Islet precursor cell (in vitro differentiated cells): ENCODE measurements at regions not wholly inside any gene's neighbourhood (a gene's known extent, or its start where the extent isn't known, plus 50 kb on each side); places are given as distances from the start of the nearest gene placed in this dataset.
"Not testable (repeated sequence)": the region's sequence is repeated elsewhere in the genome, so short reads cannot be mapped to it uniquely, and the experiment has no call there.

Experiments used
- DNase-seq: peaks from one replicate; pipeline ENCODE4 v3.0.0-alpha.2; 2018

DNA sequence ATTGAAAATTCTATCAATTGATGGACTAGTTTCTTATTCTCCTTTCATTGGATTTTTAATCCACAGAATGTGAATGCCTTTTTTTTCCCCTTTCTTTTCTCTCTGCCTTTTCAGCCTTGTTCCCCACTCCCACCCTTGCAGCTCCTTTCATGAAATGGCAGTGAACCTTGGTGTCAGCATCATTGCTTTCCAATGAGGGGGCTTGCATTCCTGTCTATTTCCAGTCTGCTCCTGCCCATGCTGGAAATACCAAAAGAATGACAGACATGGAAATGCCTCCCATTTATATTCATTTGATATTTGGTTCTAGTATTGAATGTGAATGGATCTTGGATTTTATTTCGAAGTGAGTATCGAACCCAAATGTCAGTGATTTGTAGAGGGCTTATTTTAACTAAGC lies 162.7 kb upstream of the SGCD start:
- DNase-seq = no peak

DNA sequence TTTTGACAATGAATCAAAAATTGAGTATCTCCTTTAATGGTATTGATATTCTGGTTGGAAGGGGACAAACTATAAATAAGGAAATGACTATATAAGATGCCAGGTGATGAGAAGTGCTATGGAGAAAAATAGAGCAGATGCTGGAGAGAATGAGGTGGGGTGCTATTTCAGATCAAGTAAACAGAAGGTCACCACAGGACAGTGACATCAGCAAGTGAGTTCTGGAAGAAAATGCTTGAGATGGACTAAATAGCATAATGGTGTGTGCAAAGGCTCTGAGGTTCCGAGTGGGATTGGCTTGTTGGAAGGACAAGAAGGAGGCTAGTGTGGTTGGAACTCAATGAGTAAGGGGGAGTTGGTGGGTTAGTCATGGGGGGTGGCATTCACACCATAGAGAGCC lies 157.5 kb upstream of the SGCD start:
- no peak for DNase-seq

DNA sequence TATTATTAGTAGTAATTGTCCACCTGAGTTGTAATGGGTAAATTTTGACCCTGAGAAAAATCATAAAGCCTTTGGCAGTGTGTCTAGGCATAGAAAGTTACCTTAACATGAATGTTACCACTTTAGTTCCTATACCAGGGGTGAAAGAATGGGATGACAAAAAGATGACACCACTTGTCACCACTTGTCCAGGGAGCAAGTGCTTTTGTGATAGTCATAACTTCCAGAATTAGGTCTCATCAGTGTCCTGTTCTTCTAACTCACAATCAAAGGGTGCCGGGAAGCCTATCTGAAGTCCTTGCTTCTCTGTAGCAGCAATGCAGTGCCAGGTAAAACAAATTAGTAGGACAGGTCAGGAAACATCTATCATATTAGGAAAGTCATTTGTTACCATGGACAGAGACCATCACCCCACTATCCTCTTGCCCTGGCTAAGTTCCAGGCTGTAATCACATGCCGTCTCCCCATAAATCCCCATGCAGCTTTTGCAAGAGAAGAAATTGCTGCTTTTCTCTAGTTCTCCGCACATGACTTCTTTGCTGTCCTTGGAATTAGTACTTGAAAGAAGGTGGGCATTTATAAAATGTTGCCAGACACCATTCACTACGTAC lies 156.5 kb upstream of the SGCD start:
- DNase-seq = no peak

DNA sequence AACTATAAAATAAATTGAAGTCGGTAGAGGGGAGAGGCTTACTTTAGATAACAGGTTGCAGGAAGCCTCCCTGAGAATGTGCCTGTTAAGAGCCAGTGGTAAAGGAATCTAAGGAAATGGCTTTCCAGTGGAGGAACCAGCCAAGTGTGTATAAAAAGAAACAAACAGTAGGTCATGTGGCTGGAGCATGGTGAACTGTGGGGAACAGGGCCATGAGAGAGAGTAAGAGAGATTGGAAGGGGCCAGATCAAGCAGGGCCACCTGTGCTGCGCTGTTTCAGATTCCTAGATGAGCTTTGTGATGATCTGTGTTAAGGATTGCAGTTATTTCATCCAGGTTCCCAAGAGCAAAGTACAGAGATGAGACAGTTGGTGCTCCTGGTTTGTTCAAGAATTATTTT lies 152.7 kb upstream of the SGCD start:
- DNase-seq = no peak

DNA sequence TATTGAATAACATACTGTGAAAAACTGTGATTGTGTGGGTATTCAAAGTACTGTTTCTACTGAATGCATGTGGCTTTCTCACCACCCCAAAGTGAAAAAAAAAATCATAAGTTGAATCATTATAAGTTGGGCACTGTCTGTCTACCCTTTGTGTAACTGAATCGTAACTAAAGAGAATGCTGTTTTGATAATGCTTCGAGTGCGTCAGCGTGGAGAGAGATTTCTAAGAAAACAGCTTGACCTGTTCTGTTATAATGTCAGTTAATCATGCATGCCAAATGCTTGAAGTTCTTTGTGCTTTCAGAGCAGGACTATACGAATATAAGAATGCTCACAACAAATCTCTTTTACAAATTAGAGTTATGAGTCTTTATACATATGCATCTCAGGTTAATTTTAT lies 148.8 kb upstream of the SGCD start:
- DNase-seq = no peak

DNA sequence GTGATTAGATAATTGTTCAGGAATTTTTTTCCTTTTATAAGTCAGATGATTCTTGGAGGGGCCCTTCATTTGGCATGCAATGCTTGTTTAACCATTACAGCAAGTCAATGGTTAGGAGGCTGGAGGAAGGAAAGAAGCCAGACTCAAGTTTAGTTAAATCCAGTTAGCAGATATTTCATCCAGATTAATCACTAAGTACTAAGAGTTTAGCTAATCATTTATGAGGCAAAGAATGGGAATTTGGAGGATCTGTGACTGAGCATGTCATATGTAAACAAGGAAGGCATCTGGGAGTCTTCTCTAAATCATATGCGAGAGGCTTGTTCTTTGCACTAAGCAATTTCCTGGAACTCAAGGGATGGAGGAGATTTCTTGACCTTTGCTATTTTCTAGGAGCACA lies 145.3 kb upstream of the SGCD start:
- no peak for DNase-seq

DNA sequence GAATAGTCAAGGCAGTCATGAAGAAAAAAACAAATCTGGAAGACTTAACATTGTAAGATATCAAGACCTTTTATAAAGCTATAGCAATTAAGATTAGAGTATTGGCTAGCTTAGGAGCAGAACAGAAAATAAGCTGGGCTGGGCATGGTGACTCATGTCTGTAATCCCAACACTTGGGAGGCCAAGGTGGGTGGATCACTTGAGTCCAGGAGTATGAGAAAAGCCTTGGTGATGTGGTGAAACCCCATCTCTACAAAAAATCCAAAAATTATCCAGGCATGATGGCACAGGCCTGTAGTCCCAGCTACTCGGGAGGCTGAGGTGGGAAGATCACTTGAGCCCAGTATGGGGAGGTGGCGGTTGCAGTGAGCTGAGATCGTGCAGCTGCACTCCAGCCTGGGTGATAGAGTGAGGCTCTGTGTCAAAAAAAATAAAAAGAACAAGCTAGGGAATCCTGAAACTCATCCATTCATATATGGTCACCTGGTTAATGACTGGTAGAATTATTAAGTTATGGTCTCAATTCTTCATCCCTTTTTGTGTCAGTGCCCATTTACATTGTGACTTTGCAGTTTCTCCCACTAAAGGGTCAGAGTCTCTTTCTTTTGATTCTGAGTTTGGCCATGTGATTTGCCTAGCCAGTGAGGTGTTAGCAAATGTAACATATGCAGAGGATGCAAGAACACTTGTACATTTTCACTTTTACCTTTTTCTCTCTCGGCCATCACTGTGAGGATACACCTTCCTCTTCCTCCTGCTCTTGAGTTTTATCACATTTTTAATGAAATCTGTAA lies 144.6 kb upstream of the SGCD start:
- DNase-seq = no peak

DNA sequence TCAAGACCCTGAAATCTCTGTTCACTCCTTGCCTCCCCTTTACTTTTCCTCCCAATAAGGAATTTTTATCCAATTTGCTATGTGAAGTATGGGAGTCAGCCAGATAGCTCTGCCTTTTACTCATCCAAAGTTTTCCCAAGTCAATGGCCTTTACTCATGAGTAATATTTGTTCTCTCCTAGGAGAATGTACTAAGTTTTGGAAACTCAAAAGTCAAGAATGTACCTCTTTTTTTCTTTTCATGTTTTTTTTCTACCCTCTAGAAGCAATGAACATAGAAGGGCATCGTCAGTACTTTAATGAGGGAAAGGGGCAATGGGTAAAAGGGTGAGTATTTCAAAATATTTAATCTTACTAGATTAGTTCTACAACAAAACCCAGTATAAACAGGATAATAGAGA lies 140.2 kb upstream of the SGCD start:
- no peak for DNase-seq

DNA sequence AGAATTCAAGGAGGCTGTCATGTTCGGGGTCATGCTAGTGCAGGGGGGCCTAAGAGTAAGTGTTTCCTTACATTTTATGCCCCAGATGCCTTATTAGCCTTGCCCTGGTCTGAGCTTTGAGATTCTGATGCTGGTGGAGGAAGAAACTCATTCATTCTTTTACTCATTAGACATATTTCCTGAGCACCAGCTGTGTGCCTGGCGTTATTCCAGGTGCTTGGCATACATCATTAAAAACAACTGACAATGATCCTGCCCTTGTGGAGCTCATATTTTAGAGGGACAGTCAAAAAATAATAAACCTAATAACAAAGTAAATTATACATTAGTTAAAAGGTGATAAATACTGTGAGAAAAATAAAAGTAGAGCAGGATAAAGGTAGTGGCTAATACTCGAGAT lies 138.9 kb upstream of the SGCD start:
- DNase-seq = no peak

DNA sequence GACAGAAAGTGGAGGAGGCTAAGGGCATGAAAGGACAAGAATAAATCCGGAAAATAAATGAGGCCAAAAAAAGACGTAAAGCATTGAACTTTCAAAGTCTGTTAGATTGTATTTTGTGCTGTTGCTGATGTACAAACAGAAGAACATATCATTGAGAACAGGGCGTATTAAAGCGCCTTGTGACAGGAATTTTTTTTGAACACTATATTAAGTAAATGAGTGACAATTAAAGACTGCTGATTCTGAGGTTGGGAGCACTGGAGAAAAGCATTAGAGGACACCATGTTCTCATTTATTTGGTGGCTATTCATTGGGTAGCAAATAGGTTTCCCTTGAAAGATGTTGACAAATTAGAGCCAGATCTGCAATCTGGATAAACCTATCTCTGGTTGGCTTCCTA lies 137.3 kb upstream of the SGCD start:
- no peak for DNase-seq

DNA sequence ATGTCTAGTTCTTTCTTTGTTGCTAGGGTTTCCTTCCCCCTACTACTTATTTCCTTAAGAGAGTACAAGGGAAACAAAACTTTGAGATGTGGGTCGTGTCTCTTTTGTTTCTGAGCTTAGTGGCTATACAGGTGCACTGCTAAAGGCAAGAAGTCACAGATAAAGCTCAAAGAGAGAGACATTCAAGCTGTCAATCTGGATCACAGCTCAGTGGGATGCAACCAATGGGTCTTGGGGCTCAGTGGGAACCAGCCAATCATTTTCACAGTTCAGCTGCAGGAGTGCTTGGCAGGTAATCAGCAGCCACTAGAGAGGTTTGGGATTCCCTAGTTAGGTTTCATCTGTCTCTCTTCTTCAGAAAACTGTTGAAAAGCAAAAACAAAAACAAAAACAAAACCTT lies 135.4 kb upstream of the SGCD start:
- DNase-seq = no peak

DNA sequence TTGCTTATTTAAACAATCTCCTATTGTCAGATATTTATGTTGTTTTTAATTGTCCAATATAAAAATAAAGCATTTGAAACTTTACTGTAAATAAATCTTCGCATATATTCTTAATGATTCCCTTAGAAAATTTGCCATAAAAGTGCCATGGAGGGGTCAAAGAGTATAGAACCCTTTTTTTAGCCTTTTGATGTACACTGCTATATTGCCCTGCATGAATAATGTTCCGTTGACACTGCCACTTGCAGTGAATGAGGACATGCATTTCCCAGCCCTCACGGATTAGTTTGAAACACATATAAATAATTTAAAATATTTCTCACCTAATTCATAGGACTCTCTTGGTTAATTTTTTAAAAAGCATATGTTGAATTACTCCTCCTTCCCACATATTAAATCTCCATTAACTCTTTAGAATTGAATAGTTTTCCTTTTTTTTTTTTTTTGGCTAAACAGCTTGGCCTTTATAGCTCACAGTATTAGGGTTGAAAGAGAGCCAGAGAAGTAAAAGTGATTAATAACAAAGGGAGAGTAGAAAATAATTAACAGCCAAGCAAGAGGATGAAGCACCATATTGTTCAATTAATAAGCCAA lies 129.8 kb upstream of the SGCD start:
- DNase-seq = no peak

DNA sequence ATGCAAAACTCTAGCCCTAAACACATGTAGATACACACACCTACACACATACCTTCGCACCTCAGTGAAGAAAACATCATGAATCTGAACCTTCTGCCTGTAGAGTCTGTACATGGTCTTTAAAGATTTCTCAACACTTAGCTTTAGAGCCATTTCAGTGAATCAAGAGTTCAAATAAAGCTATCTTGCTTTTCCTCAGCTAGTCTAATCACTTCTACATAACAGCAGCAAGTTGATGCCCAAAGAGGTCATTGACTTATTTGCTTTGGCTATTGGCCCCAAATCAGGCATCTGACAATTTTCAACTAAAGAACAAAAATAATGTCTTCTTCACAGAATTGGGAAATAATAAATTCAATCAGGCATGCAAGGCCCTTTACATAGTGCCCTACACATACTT lies 127.9 kb upstream of the SGCD start:
- no peak for DNase-seq

DNA sequence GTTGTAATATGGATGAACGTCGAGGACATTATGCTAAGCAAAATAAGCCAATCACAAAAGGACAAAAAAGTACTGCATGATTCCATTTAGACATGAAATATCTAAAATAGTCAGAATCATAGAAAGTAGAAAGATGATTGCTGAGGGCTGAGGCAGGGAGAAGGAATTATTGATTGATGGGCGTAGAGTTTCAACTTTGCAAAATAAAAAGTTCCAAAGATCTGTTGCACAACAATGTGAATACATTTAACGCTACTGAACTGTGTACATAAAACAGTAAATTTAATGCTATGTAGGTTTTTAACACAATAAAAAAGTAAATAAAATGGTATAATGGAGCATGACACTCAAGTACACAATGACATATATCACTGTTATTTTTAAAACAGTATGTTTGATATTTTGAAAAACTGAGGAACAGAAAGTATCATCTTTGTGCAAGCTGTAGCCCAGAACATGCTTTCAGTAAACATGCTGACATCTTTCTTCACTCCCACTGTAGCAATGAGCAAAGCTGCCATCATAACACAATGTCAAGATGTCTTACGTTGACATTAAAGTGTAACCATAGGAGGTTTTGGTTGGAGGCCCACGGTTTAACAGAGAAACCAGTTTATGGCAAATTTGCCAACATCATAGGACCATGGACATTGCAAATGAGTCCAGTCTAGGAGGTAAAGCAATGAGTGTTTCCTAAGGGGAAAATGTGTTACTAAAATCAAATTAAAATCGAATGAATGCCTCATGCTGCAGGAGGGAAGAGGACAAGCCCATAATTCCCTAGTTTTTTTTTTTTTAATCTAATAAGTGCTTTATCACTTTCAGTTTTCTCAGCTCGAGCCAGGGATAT lies 125.8 kb upstream of the SGCD start:
- no peak for DNase-seq

DNA sequence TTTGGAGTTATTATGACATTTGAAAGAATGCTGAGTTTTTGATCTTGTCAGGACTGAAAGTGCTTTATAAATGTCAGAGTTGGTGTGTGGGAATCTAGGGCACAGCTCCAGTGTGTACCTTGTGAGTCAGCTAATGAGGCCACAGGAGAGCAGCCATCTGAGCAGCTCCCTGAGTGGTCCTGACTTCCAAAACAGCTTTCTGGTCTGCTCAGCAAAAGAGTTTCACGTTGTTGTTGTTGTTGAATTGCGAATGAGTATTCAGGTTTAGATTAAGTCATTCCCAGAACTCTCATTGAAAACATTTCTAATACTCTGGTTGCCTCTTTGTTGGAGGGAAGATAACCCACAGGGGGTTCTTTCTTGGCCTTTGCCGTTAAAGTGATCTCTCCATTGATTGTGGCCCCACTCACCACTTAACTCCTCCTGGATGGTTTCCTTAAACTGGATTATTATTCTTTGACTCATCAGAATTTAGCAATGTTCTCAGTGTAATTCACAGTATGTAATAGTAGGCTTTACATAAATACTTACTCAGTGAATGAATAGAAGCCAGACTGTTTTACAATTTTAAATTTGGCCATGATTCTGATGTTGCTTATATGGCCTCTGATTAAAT lies 125.1 kb upstream of the SGCD start:
- no peak for DNase-seq

DNA sequence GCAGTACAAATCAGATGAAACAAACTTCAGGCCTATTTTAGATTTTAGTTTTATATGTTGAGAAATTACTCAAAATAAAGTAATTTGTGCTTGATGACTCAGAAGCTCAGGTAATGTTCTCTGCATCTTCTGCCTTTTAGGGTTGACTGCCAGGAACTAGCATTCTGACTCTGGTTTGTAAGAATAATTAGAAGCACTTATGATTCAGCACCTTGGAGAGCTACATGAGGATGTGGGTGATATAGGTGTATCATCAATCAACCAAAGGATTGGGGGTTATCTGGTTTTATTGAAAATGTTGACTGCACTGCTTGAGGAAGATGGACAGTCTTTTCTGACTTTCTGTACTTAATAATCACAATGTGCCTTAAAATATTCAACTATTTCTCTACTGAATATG lies 118.7 kb upstream of the SGCD start:
- DNase-seq = no peak

DNA sequence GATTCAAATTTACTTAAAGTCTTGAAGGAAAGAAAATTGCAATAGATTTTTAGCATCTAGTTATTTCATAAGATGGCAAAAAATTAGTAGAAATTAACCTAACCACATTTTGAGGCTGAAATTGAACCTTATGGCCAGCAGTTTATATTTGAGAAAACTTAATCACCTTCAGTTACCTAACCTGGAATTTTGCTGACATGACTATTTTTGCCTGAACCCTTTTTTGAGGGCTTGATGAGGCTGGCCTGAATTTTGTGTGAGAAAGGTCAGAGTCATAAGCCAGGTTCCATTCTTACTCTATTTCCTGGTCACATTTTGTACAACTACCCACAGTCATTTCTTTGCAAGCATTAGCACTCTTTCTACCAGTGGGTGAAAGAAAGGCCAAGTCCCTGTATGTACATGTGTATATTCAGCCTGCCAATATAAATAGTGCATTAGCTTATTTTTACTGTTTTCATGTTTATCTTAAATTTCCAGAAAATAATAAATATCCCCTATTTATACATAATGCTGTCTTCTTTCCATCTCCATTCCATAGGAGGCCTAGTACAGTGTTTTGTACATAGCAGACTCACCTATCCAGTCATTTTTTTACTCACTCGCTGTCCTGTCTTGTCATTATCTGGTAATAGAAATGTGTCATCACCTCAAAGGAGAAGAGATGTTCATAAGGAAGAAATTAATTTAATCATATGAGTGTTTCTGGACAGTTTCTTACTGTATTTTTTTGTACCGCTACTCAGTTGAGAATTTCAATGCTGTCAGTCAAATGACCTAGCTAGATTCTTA lies 108.4 kb upstream of the SGCD start:
- DNase-seq = no peak

DNA sequence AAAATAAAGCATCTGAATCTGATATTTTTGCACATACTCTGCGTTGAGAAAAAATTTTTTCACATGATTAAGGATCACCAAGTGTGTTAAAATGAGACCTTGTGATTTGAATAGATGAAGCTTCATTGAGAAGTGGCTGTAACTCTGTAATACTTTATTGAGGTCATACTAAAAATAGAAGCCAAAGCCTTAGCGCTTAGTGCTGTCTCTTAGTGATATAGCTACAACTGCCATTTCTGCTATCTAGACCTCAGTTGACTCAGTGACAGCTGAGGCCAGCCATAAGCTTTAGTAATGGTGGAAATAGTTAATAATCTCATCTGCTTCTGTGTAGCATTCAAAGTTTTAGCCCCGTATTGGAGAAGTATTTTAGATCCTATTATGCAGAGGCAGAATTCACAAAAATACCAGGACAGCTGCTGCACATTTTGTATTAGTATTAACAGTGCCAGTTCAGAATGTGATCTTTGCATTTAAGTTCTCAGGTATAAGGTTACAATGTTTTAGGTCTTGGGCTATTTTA lies 107.4 kb upstream of the SGCD start:
- no peak for DNase-seq

DNA sequence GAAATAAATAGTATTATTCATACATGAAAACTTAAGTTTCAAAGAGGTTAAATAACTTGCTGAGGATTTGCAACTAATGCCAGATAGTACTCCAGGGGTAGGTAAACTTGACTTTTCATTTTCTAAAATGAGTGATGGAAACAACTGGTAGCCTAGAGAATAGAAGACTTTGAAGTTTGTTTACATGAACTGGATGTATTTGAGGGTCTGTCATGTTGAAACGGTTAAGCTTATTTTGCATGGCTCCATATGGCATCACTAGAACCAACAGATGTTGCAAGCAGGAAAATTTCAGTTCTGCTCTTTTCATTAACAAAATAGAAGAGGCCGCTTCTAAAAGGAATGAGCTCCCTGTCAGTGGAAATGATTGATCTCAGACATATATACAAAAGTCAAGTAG lies 105.1 kb upstream of the SGCD start:
- no peak for DNase-seq

DNA sequence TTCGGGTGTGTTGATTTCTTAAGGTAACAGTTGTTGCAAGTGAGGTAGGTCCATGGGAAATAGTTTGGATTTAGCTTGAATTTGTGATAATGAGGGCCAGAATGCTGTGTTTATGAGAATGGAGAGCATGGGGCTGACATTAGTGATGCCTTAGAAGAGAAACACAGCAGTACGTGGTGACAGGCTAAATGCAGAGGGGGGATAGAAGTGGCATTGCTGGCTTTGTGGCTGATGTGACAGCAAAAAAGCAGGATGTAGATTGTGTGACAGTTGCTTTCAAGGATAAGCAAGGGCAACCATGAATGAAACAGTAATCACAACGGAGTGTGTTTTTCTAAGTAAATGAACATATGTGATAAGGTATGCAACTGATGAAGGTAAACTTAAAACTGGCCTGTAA lies 103.4 kb upstream of the SGCD start:
- no peak for DNase-seq

DNA sequence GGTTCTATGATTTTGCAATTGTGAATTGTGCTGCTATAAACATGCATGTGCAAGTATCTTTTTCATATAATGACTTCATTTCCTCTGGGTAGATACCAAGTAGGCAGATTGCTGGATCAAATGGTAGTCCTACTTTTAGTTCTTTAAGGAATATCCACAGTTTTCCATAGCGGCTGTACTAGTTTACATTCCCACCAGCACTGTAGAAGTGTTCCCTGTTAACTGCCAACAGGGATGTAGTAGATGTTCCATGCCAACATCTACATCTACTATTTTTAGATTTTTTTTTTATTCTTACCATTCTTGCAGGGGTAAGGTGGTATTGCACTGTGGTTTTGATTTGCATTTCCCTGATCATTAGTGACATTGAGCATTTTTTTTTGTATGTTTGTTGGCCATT lies 100.5 kb upstream of the SGCD start:
- not testable (repeated sequence) for DNase-seq

DNA sequence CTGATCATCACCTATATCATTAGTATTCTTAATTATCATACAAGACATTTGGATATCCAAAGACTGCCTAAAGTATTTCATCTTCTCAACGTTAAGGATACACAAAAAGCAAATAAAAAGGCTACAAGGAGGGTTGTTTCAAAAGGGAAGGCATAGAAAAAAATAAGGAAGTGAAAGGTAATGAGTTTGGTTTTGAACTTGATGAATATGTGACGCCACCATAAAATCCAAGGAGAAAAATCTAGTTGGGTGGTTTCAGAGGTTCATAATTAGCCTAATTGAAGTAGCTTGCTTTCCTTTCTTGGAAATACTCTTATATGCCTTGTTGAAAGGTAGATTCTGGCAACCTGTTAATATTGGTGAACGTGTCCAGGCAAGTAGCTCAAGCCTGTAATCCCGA lies 96.1 kb upstream of the SGCD start:
- no peak for DNase-seq
